HG02610 (cell line): ENCODE measurements at regions not wholly inside any gene's neighbourhood (a gene's known extent, or its start where the extent isn't known, plus 50 kb on each side); places are given as distances from the start of the nearest gene placed in this dataset.
A peak's percentile ranks its signal among the peaks of the same experiment; 100 is the strongest.
"Not testable (repeated sequence)": the region's sequence is repeated elsewhere in the genome, so short reads cannot be mapped to it uniquely, and the experiment has no call there.

Experiments used
- ATAC-seq: cut with Tn5 transposase; IDR thresholded peaks from one replicate; pipeline ENCODE4 v1.9.1; 2021; ENCODE audit warnings: mild to moderate bottlenecking, moderate library complexity; ENCODE audit not compliant: unreplicated experiment

DNA sequence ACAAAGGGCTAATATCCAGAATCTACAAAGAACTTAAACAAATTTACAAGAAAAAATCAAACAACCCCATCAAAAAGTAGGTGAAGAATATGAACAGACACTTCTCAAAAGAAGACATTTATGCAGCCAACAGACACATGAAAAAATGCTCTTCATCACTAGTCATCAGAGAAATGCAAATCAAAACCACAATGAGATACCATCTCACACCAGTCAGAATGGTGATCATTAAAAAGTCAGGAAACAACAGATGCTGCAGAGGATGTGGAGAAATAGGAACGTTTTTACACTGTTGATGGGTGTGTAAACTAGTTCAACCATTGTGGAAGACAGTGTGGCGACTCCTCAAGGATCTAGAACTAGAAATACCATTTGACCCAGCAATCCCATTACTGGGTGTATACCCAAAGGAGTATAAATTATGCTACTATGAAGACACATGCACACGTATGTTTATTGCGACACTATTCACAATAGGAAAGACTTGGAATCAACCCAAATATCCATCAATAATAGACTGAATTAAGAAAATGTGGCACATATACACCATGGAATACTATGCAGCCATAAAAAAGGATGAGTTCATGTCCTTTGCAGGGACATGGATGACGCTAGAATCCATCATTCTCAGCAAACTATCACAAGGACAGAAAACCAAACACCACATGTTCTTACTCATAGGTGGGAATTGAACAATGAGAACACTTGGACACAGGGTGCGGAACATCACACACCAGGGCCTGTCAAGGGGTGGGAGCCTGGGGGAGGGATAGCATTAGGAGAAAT lies 241.5 kb downstream of the KCNRG start:
- not testable (repeated sequence) for ATAC-seq

- ATAC-seq, result no peak
Observed at GRCh38 chr13:50257646-50258045, 242.4 kb downstream of the KCNRG start.

GRCh38 chr13:50261130-50261901 lies 246.1 kb downstream of the KCNRG start:
- ATAC-seq, result no peak

DNA sequence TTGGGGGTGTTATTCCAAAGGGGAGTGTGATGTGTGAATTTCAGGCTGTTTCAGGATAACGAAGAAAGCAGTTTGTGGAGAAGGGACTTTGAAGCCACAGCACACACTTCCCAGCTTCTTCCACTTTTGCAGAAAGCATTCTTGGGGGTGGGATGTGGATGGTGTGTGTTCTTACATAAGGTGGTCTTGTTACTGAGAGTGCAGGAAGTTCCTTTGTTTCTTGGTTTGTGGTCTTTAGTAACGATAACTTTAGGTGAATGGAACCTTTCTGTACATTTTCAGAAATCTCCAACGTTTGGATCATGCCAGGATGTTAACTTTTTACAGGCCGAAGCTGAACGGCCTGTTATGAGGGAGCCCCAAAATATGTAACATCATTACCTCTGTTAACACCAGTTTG lies 251.8 kb downstream of the KCNRG start:
- no peak for ATAC-seq

- ATAC-seq, result no peak
Observed at GRCh38 chr13:50267917-50268316, 252.7 kb downstream of the KCNRG start.

GRCh38 chr13:50268500-50268899 lies 253.3 kb downstream of the KCNRG start:
- no peak for ATAC-seq

DNA sequence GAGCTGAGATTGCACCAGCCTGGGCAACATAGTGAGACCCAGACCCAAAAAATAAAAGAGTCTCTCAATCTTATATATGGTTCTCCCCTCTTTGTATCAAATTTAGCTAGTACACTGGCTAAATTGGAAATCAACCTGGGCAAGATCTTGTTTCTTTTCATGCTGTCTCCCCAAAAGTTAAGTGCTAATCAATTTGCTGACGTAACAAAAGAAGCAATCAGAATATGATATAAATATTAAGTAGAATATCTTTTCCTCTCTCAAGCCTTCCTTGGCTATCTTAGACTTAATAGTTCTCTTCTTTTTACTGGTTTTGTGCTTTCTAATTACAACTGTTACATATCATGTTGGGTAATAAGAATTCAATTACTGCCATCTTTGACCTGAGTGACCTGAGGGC lies 258.9 kb downstream of the KCNRG start:
- ATAC-seq, result no peak

DNA sequence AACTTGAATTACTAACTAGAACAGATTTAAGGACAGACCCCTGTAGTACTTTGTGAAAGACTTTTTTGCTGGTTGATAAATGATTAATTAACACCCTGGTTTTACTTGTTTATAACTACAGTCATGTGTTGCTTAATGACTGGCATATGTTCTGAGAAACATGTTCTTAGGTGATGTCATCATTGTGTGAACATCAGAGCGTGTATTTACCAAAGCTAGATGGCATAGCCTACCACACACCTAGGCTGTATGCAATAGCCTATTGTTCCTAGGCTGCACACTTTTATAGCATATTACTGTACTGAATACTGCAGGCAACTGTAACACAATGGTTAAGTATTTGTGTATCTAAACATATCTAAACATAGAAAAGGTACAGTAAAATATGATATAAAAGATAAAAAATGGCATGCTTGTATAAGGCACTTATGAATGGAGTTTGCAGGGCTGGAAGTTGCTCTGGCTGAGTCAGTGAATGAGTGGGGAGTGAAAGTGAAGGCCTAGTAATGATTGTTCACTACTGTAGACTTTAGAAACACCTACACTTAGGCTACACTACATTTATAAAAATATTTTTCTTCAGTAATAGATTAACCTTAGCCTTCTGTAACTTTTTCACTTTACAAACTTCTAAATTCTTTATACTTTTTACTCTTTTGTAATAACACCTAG lies 260.3 kb downstream of the KCNRG start:
- no peak for ATAC-seq

DNA sequence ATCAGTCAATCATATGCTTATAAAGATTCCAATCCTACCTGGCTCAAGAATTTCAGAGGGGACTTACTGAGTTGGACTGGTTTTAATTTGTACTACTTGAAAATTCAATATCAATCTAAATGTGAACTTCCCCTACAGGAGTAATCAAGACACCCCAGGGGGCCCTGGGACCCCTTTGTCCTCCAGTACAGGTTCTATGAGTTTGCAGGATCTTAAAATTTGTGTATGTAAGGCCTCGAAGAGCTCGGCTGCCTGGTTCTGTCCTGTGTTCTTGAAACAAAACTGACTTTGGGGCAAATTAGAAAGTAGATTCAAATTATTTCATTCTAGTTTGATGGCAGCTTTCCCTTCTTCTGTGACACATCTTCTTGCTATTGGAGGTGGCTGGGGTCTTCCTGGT lies 261.3 kb downstream of the KCNRG start:
- ATAC-seq, result no peak

- ATAC-seq, result no peak
Observed at GRCh38 chr13:50277127-50277526, 261.9 kb downstream of the KCNRG start.

- no peak for ATAC-seq
Observed at GRCh38 chr13:50277906-50278305, 262.7 kb downstream of the KCNRG start.

- ATAC-seq, result no peak
Observed at GRCh38 chr13:50280441-50280937, 265.2 kb downstream of the KCNRG start.

GRCh38 chr13:50282016-50282415 lies 266.8 kb downstream of the KCNRG start:
- no peak for ATAC-seq

- no peak for ATAC-seq
Observed at GRCh38 chr13:50283017-50283416, 267.8 kb downstream of the KCNRG start.

DNA sequence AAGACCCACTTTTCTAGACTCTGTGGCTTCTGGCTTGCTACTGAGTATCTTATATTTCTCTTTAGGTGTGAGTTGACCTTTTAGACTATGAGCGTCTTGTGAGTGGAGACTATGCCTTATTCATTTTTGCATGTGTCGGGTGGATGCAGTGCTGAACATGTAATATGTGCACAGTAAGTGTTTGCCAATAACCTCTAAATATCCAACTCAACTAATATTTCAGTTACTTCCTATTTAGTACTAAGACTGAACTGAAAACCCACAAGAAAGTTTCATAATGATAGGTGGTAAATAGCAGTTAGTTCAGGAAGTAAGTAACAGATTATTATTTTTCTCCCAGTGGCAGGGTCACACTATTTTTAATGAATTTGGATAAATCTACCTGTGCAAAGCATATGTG lies 269.3 kb downstream of the KCNRG start:
- ATAC-seq, result peak; percentile 76

GRCh38 chr13:50285283-50285682 lies 270.0 kb downstream of the KCNRG start:
- peak; percentile 57 for ATAC-seq

- ATAC-seq, result no peak
Observed at GRCh38 chr13:50286324-50286723, 271.1 kb downstream of the KCNRG start.

GRCh38 chr13:50290186-50290585 lies 274.9 kb downstream of the KCNRG start:
- ATAC-seq, result no peak

- no peak for ATAC-seq
Observed at GRCh38 chr13:50291611-50292010, 276.4 kb downstream of the KCNRG start.

DNA sequence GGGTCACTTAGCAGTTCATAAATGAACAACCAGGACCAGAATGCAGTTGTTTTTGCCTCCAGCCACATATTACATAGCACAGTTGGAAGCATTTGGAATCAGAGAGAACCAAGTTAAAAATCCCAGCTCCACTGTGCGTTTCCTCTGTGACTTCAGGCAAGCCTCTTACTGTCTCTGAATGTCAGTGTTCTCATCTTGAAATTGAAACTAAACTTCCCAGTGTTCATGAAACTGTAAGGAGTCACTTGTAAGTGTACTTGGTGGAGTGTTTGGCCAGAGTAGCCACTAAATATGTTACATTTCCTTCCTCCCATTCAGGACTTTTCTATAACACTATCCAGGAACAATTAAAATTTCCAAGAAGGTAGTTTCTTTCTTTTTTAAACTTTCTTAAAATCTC lies 276.8 kb downstream of the KCNRG start:
- ATAC-seq, result no peak

GRCh38 chr13:50294425-50294824 lies 279.2 kb downstream of the KCNRG start:
- ATAC-seq, result not testable (repeated sequence)
